CD4-positive, alpha-beta T cell treated with Interleukin-6 for 4 hours (primary cell): ENCODE measurements at regions not wholly inside any gene's neighbourhood (a gene's known extent, or its start where the extent isn't known, plus 50 kb on each side); places are given as distances from the start of the nearest gene placed in this dataset.
A peak's percentile ranks its signal among the peaks of the same experiment; 100 is the strongest.
"Not testable (repeated sequence)": the region's sequence is repeated elsewhere in the genome, so short reads cannot be mapped to it uniquely, and the experiment has no call there.

ENCODE experiments used
- DNase-seq: peaks from one replicate; pipeline ENCODE4 v3.0.0-alpha.2; 2020; ENCODE audit warnings: mixed read lengths

DNA sequence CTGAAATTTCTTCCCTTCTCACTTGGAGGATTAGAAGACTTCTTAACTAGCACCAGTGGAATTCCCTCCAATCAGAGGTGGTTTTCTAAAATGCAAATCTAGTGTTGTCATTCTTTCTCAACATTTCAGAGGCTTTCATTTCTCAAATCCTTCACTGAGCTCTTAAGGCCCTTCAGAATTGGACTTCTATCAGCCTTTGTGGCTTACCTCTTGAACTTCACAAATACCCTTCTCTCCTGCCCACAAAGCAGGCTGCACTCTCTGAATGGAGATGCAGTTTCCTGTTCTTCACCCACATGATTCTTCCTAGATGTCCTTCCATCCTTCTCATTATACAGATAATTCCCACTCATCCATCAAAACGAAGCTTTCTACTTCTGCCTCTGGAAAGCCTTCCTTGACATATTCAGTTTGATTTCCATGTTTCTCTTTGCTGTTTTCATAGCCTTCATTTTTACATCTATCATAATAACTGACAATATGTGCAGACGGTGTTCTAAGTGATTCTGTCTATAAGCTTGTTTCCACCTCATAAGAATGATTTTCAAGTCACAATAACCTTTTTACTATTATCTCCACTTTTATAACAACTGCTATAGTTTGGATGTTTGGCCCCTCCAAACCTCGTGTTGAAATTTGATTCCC lies 123.1 kb upstream of the GPR12 start:
- DNase-seq = no peak

GRCh38 chr13:26882731-26883130 lies 122.1 kb upstream of the GPR12 start:
- no peak for DNase-seq

GRCh38 chr13:26881154-26881553 lies 120.6 kb upstream of the GPR12 start:
- no peak for DNase-seq

DNA sequence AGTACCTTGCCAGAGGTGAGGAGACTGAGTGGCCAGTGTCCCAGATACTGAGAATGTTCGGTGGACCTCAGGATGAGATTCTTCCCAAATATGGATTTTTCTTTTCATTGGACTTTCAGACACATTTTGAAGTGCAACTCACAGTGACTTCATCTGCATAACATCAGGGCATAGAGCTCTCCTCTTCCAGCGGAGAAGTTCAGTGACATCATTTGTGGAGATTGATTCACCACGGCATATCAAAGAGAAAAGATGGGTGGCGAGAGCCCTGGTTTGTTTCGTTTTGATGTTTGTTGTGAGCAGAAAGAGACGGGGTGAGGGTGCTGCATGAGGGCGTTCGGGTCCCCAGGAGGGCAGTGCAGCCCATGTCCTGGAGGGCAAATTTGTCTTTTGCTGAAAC lies 120.1 kb upstream of the GPR12 start:
- no peak for DNase-seq

DNA sequence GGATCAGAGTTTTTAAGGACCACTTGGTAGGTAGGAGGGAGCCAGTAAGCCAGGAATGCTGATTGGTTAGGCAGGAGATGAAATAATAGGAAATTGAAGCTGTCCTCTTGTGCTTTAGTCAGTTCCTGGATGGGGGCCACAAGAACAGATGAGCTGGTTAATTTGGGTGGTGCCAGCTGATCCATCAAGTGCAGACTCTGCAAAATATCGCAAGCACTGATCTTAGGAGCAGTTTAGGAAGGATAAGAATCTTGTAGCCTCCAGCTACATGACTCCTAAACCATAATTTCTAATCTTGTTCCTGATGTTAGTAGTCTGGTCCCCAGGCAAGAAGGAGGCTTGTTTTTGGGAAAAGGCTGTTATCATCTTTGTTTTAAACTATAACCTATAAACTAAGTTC lies 117.9 kb upstream of the GPR12 start:
- DNase-seq = no peak

DNA sequence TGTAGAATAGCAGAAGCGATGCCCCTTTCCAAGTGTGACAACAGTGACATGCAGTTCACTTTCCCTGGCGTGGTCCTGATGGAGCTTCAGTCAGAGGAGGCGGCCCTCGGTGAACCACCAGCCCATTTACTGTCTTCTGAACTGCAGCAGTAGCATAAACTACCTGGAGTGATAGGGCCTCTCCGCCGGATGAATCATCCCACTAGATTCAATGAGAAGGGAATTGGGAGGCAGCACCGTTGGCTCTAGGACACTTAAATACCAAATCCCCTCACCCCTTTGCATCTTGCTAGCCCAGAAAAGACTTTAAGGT lies 112.8 kb upstream of the GPR12 start:
- no peak for DNase-seq

GRCh38 chr13:26872525-26873385 lies 112.2 kb upstream of the GPR12 start:
- peak; percentile 43 for DNase-seq

GRCh38 chr13:26867451-26868091 lies 107.0 kb upstream of the GPR12 start:
- DNase-seq = no peak

DNA sequence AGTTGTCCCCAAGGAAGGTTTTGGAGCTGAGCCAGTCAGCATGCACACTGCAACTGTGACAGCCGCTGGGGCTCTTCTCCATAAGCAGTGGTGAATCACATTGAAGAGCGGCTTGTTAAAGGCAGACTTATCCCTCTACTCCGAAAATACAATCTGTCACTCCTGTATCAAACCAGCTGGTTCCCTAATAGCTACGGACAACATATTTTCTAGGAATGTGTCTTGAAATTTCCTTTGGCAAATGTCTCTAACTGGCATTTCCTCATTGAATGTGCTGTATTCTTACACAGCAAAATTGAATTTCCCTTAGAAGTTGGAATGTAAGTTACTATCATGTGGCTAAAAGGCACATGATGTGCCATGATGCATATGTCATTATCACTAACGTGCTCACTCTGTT lies 104.0 kb upstream of the GPR12 start:
- no peak for DNase-seq

DNA sequence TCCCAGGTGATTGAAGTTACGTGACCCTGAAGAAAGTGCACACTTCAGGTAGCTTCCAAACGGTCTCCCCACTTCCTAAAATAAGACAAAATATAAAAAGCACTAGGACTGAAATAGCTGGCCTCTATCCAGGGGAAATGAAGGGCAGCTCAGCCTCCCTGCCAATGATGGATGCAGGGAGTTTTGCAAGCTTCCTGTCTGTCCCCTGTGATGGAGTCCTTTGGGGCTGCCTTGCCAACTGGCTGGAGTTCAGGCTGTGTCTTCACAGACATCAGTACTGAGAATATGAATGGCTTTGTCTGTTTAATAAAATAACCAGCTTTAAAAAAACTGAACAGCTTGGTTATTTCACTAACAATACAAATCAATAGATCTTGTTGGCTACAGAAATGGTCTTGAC lies 101.4 kb upstream of the GPR12 start:
- no peak for DNase-seq

- no peak for DNase-seq
Measured at GRCh38 chr13:26855921-26856320, 95.3 kb upstream of the GPR12 start.

- no peak for DNase-seq
Measured at GRCh38 chr13:26855071-26855470, 94.5 kb upstream of the GPR12 start.

DNA sequence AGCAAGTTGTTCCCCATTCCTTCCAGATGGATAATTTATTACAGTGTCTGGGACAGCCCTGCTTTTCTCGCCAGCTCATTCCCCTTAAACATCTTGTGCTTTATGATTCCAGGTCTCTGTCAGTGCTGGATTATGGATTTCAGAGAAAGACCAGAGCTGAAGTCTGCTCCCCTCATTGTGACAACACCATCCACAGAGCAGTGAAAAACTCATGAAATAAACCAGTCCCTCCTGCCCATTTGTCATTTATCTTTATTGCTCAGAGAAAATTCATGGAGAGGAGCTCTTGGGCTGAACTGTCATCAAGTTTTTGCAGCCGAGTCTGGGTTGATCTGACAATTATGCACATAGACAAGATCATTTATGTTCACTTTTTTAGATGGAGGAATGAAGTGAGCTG lies 92.7 kb upstream of the GPR12 start:
- DNase-seq = no peak

DNA sequence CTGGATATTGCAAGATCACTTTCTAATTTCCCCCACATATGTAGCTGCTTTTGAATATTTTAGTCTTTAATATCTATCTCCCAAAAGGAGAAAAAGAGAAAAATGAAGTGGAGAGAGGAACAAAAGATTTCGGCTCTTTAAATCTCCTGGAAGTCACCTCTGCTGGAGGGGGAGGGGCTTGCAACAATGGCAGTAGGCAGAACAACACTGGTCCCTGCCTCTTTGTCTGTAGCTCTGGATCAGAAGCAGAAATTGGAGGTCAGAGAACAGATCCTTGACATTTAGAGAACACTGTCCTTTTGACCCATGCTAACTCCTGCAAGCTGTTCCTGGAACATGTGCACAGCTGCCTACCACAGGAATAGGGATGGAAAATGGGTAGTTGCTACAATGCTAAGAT lies 86.7 kb upstream of the GPR12 start:
- no peak for DNase-seq

DNA sequence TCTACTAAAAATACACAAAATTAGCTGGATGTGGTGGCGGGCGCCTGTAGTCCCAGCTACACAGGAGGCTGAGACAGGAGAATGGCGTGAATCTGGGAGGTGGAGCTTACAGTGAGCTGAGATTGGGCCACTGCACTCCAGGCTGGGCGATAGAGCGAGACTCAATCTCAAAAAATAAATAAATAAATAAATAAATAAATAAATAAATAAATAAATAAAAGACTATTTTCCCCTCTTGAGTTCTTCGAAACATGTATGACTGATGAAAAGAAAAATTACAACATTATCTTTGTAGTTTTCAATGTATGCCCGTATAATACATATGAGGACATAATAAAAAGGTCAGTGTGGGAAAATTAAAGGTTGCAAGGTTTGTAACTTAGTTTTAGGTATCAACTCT lies 84.5 kb upstream of the GPR12 start:
- not testable (repeated sequence) for DNase-seq

DNA sequence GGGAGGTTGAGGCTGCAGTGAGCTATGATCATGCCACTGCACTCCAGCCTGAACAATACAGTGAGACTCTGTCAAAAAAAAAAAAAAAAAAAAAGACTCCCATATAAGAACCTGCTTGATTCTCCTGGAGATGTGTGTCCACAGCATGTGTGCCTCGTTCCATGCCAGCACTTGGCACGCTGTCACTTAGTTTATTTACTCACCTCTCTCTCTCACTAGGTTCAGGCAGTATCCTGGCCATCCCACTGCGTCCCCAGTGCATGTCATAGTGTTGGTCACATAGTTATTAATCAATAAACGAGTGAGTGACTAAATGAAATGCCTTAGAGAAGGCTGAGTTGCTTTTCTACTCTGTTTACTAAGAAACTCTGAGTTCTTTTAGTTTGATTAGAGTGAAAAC lies 79.1 kb upstream of the GPR12 start:
- DNase-seq = no peak

GRCh38 chr13:26838821-26839220 lies 78.2 kb upstream of the GPR12 start:
- no peak for DNase-seq

GRCh38 chr13:26837997-26838396 lies 77.4 kb upstream of the GPR12 start:
- DNase-seq = no peak

DNA sequence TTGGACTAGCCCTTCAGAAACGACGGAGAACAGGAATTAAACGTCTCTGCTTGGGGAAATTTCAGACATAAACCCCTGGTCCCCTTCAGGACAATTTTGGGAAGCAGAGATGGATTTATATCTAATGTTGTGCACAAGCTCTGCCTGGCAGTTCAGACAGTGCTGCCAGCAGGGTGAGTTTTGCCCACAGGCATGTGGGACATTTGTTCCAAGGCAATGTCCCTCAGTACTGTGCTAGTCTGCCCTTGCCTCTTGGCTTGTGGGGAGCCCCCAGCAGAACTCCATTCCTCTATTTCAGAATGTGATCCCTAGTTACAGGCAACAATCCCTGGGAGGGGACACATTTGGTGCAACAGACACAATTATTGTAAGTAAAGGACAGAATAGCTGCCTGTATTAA lies 76.5 kb upstream of the GPR12 start:
- DNase-seq = no peak

DNA sequence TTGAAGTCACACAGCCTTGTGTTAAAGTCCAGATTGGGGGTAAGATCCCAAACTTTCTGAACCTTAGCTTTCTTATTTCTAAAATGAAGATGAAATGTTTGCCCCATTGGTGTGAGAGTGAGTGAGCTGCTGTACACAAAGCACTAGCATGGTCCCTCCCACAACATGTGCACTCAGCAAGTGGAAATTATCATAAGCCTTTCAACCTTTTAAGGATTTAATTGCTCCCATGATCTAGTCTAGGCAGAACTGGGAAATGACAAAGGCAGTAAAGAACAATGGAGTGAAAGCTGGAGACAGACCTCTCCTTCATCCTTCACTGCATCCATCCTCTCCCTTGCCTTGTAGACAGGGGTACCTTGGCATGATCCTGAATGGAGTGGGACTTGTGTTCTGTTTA lies 76.0 kb upstream of the GPR12 start:
- DNase-seq = no peak

DNA sequence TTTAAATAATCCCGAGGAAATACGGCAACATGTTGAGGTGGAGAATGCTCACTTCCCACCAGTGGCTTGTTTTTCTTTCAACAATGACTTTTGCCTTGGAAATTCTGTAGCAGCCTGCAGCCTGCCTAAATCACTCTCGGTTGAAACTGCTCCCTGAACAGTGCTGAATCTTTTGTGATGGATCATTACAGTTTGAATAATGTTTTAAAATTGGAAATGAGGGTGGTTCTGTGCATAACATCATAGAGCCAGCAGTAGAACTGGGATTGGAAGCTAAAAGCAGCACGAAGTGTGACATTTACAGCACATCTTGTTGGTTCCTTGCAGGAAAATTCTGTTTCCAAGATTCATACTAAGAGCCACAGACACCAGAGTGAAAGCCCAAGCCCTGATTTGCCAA lies 74.1 kb upstream of the GPR12 start:
- no peak for DNase-seq

- DNase-seq = no peak
Measured at GRCh38 chr13:26831336-26831908, 70.8 kb upstream of the GPR12 start.

GRCh38 chr13:26829716-26830115 lies 69.1 kb upstream of the GPR12 start:
- DNase-seq = no peak

GRCh38 chr13:26824581-26824980 lies 64.0 kb upstream of the GPR12 start:
- DNase-seq = no peak
